Tongue (tissue), 2 donors: ENCODE measurements at regions not wholly inside any gene's neighbourhood (a gene's known extent, or its start where the extent isn't known, plus 50 kb on each side); places are given as distances from the start of the nearest gene placed in this dataset. TPM values are rescaled to one million over a fixed set of nuclear protein-coding genes. Genes with fewer than 3 reads are reported as not detected.

Source experiments
- DNase-seq: peaks from one replicate; pipeline ENCODE4 v3.0.0-alpha.2; 2015
- small RNA-seq: library from RNA; depleted of rRNA; stranded (forward); fragments of <200 nt; gene quantifications from one replicate; pipeline ENCODE3, GENCODE V24; 2014; ENCODE audit warnings: low replicate concordance

DNA sequence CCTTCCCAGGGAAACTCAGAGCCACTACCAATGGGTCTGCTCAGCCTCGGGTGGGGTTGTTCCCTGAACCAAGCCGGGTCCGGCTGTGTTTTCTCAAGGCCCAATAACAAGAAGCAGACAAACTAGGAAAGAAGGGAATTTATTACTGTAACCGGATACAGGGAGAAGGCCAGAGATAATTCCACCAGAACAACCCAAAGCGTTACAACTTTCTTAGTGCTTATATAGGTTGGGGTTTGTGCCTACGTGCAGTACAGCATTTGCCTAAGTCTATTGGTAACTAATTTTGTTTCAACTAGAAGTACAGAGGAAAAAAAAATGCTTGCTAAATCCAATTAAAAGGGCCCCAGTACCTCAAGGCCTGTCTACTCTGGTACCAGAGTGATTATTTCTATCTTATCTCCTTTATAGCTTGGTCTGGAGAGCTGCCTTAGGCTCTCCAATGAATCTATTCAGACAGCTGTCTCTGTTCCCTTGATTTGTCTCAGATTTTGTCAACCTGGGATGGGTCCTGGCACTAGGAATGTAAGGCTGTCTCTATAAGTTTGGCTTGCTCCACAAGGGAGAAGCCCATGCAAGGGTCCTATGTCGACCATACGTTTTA is 57.3 kb upstream of the CCDC190 start:
- no peak for DNase-seq

- no peak for DNase-seq
These were observed 56.0 kb upstream of the CCDC190 start for GRCh38 chr1:162916821-162917613.

DNA sequence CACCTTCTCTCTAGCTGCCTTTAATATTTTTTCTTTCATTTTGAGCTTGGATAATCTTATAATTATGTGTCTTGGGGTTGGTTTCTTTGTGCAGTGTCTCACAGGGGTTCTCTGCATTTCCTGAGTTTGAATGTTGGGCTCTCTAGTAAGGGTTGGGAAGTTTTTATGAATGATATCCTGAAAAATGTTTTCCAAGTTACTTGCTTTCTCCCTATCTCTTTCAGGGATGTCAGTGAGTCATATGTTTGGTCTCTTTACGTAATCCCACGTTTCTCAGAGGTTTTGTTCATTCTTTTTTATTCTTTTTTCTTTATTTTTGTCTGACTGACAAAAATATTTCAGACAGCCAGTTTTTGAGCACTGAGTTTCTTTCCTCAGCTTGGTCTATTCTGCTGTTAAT is 55.4 kb upstream of the CCDC190 start:
- DNase-seq, result no peak

DNA sequence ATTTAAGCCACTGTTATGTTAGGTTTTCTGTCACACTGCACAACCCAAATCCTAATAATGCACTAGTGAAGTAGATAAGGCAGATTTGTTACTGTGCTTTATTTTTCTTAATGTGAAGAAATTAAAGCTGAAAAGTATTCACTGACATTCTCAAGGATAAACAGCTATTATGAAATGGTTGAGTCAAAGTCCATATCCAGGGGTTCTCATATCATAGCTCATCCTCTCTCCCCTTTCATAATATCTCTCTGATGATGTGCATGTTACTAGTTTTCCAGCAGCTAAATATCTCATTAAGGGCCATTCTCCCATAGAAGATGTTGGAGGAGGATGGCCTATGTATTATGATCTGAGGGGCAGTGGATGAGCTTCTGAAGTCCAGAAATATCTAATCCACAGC is 53.6 kb upstream of the CCDC190 start:
- no peak for DNase-seq

GRCh38 chr1:162913345-162913744 is 52.4 kb upstream of the CCDC190 start:
- no peak for DNase-seq

DNA sequence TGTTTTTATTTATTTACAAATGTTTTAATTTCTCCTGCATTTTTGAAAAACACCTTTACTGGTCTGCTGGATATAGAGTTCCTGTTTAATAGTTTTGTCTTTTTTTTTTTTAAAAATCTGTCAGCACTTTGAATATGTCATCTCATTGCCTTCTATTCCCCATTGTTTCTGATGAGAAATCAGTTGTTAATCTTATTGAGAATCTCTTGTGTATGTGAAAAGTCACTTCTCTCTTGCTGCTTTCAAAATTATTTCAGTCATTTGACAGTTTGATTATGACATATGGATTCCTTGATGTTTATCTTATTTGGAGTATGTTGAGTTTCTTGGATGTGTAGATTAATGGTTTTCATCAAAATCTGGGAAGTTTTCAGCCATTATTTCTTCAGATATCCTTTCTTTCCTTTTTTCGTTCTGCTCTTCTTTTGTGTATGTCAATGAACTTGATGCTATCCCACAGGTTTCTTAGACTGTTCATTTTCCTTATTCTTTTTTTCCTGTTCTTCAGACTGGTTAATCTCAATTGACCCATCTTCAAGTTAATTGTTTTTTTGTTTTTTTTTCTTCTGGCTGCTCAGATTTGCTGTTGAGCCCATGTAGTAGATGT is 51.2 kb upstream of the CCDC190 start:
- DNase-seq, result no peak

Small RNA genes lying in the stretch of these regions (small RNA-seq; reads per million reads assigned to genes)
- gene AL392003.1, result not detected
